ENCODE measurements at regions not wholly inside any gene's neighbourhood (a gene's known extent, or its start where the extent isn't known, plus 50 kb on each side); places are given as distances from the start of the nearest gene placed in this dataset.

DNA sequence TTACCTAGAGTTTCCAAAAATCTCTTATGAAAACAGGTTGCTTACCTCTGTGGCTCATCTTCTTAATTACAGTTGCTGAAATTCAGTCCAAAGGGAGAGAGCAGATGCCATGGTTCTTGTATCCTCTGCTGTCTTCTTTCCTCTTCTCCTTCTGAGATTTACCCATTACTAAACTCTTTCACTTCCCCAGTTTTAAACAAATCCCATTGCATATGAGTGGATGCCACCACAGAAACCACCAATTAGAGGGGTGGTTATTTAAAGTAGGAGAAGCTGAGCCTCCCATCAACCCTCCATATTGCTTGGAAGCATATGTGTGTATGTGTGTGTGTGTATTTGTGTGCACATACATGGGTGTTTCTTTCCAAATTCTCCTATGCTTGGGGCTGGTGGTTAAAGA lies 128.5 kb upstream of the KCNK1 start (continued):
- TF ChIP-seq ZNF274 (IDR thresholded peaks at IDR 0.05; ENCODE audit: low read depth, low read length) (no peak), RAD21 (IDR thresholded peaks at IDR 0.05; ENCODE audit: low read depth) (no peak), EGR1 (IDR thresholded peaks at IDR 0.05; ENCODE audit: low read depth) (no peak), ZFX (IDR thresholded peaks at IDR 0.05) (no peak), YY1 (IDR thresholded peaks at IDR 0.05; ENCODE audit: extremely low read depth, insufficient replicate concordance, low read depth, low read length) (no peak), POLR2AphosphoS5 (IDR thresholded peaks at IDR 0.05; ENCODE audit: low read depth, low read length) (no peak)
- TF ChIP-seq, protein P1, sequence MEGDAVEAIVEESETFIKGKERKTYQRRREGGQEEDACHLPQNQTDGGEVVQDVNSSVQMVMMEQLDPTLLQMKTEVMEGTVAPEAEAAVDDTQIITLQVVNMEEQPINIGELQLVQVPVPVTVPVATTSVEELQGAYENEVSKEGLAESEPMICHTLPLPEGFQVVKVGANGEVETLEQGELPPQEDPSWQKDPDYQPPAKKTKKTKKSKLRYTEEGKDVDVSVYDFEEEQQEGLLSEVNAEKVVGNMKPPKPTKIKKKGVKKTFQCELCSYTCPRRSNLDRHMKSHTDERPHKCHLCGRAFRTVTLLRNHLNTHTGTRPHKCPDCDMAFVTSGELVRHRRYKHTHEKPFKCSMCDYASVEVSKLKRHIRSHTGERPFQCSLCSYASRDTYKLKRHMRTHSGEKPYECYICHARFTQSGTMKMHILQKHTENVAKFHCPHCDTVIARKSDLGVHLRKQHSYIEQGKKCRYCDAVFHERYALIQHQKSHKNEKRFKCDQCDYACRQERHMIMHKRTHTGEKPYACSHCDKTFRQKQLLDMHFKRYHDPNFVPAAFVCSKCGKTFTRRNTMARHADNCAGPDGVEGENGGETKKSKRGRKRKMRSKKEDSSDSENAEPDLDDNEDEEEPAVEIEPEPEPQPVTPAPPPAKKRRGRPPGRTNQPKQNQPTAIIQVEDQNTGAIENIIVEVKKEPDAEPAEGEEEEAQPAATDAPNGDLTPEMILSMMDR (IDR thresholded peaks at IDR 0.05 in 2 of 3, conservative IDR thresholded peaks at IDR 0.05 in 1 of 3; ENCODE audit: borderline replicate concordance in 1 of 3, insufficient read depth in 1 of 3, low read depth in 2 of 3, low read length in 2 of 3), result no peak
- TF ChIP-seq, protein P2, sequence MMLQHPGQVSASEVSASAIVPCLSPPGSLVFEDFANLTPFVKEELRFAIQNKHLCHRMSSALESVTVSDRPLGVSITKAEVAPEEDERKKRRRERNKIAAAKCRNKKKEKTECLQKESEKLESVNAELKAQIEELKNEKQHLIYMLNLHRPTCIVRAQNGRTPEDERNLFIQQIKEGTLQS (IDR thresholded peaks at IDR 0.05), result no peak

DNA sequence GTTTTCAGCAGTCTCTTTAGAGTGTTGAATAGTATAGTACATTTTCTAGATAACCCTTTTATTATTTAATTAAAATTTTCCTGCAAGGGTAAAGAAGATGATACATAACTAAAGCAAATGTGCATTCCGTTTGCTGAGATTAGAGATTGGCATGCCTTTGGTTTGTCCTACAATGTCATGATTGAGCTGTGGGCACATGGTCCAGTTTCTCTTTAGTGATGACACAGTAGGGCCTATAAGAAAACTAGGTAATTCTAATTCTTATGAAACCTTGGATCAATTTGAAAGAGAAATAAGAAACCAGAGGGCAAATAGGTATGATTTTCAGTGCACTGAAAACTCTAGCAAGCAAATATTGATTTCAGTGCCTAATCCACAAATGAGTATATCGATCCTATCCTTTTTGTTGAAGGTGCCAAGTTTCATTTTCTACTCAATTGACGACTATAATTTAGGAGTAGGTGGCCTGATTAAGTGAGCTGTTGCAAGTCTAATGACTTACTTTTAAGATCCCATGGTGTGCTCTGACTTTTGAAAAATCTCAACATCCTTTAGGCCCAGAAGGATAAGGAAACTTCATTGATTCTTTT lies 128.0 kb upstream of the KCNK1 start:
- intact Hi-C loops (cut with micrococcal nuclease), result no loop called here
- TF ChIP-seq SIN3A (IDR thresholded peaks at IDR 0.05; ENCODE audit: low read depth), result no peak
- no peak for TF ChIP-seq RAD21 (IDR thresholded peaks at IDR 0.05; ENCODE audit: low read depth)
- TF ChIP-seq FOSL1 (IDR thresholded peaks at IDR 0.05; ENCODE audit: low read depth), result no peak
- no peak for TF ChIP-seq POLR2A (IDR thresholded peaks at IDR 0.05; ENCODE audit: borderline replicate concordance, extremely low read depth, insufficient read depth, insufficient read length)
- no peak for TF ChIP-seq CEBPB (IDR thresholded peaks at IDR 0.05; ENCODE audit: low read depth)
- TF ChIP-seq, protein P2 (IDR thresholded peaks at IDR 0.05), result no peak
- TF ChIP-seq, protein P3, sequence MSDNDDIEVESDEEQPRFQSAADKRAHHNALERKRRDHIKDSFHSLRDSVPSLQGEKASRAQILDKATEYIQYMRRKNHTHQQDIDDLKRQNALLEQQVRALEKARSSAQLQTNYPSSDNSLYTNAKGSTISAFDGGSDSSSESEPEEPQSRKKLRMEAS (IDR thresholded peaks at IDR 0.05), result no peak
- TF ChIP-seq POLR2AphosphoS5 (IDR thresholded peaks at IDR 0.05; ENCODE audit: low read depth, low read length), result no peak
- TF ChIP-seq CBX3 (IDR thresholded peaks at IDR 0.05; ENCODE audit: low read depth), result no peak
- TF ChIP-seq, protein P1 (IDR thresholded peaks at IDR 0.05 in 2 of 3, conservative IDR thresholded peaks at IDR 0.05 in 1 of 3; ENCODE audit: borderline replicate concordance in 1 of 3, insufficient read depth in 1 of 3, low read depth in 2 of 3, low read length in 2 of 3), result no peak

More for the DNA sequence above, 128.0 kb upstream of the KCNK1 start:
- H3K4me1 ChIP-seq (ENCODE audit: control insufficient read depth in 1 of 2, insufficient read depth in 2 of 2, low read length in 2 of 2), result no peaks in the 10 kb centered on the region
- H3K79me2 ChIP-seq (ENCODE audit: insufficient read depth, low read length), result no peaks in the 10 kb centered on the region
- no peaks in the 10 kb centered on the region for H3K9me2 ChIP-seq (ENCODE audit: insufficient read depth)
- H3K4me3 ChIP-seq (replicated peaks in 1 of 2; ENCODE audit: low read depth in 1 of 2, low read length in 2 of 2), result no peak overlapping the region
- BruUV-seq (replicated peaks), result no TSS peak
- ChIA-PET RAD21 (ENCODE audit: low non-redundant PET in 1 of 2, low total read pairs in 2 of 2, uncharacterized antibody in 2 of 2, unreplicated experiment in 2 of 2) (no interaction called here), CTCF (no interaction called here), POLR2A (no interaction called here)
- H3K27me3 ChIP-seq (ENCODE audit: insufficient read depth, low read length), result no peaks in the 10 kb centered on the region
- H3K27ac ChIP-seq (ENCODE audit: low read depth, low read length), result no peak overlapping the region
- no peak overlapping the region for H3K4me2 ChIP-seq (ENCODE audit: low read length)
- no peak overlapping the region for H3K9ac ChIP-seq (ENCODE audit: low read length)
- H2AFZ ChIP-seq (ENCODE audit: low read depth, low read length, poor library complexity, severe bottlenecking), result no peak overlapping the region
- no peak for DNase-seq (ENCODE audit: low read depth, low spot score)
- no peaks in the 10 kb centered on the region for H3K9me3 ChIP-seq (ENCODE audit: control insufficient read depth in 1 of 2, insufficient read depth in 1 of 2, low read depth in 1 of 2, low read length in 2 of 2)
- no peaks in the 10 kb centered on the region for H4K20me1 ChIP-seq (ENCODE audit: insufficient read depth)
- no peaks in the 10 kb centered on the region for H3K36me3 ChIP-seq (ENCODE audit: control insufficient read depth in 1 of 2, insufficient read depth in 2 of 2, low read length in 2 of 2)
- ATAC-seq, result no peak
